ENCODE measurements at regions not wholly inside any gene's neighbourhood (a gene's known extent, or its start where the extent isn't known, plus 50 kb on each side); places are given as distances from the start of the nearest gene placed in this dataset.

DNA sequence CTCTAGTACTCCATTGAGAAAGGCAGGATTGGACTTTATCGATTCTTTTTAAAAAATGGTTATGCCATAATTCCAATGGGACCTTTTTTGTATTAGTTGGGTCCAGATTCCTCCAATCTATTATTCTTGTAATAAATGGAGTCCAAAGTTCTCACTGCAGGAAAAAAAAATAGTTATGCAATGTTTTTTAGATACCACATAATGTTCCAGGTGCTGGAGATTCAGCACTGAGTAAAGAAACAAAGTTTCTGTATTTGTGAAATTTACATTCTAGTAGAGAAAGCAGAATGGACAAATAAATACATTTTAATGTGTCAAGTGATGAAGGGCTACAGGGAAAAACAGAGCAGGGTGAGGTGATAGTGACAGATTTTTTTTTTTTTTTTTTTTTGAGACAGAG lies 78.5 kb upstream of the MYCN start:
- TF ChIP-seq, protein P1, sequence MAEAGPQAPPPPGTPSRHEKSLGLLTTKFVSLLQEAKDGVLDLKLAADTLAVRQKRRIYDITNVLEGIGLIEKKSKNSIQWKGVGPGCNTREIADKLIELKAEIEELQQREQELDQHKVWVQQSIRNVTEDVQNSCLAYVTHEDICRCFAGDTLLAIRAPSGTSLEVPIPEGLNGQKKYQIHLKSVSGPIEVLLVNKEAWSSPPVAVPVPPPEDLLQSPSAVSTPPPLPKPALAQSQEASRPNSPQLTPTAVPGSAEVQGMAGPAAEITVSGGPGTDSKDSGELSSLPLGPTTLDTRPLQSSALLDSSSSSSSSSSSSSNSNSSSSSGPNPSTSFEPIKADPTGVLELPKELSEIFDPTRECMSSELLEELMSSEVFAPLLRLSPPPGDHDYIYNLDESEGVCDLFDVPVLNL (CRISPR knock-in tag; IDR thresholded peaks at IDR 0.05; ENCODE audit: borderline replicate concordance, low read depth): no peak
- TF ChIP-seq, protein P2, sequence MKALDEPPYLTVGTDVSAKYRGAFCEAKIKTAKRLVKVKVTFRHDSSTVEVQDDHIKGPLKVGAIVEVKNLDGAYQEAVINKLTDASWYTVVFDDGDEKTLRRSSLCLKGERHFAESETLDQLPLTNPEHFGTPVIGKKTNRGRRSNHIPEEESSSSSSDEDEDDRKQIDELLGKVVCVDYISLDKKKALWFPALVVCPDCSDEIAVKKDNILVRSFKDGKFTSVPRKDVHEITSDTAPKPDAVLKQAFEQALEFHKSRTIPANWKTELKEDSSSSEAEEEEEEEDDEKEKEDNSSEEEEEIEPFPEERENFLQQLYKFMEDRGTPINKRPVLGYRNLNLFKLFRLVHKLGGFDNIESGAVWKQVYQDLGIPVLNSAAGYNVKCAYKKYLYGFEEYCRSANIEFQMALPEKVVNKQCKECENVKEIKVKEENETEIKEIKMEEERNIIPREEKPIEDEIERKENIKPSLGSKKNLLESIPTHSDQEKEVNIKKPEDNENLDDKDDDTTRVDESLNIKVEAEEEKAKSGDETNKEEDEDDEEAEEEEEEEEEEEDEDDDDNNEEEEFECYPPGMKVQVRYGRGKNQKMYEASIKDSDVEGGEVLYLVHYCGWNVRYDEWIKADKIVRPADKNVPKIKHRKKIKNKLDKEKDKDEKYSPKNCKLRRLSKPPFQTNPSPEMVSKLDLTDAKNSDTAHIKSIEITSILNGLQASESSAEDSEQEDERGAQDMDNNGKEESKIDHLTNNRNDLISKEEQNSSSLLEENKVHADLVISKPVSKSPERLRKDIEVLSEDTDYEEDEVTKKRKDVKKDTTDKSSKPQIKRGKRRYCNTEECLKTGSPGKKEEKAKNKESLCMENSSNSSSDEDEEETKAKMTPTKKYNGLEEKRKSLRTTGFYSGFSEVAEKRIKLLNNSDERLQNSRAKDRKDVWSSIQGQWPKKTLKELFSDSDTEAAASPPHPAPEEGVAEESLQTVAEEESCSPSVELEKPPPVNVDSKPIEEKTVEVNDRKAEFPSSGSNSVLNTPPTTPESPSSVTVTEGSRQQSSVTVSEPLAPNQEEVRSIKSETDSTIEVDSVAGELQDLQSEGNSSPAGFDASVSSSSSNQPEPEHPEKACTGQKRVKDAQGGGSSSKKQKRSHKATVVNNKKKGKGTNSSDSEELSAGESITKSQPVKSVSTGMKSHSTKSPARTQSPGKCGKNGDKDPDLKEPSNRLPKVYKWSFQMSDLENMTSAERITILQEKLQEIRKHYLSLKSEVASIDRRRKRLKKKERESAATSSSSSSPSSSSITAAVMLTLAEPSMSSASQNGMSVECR (CRISPR knock-in tag; IDR thresholded peaks at IDR 0.05; ENCODE audit: borderline replicate concordance): no peak
- TF ChIP-seq HMGA2 (CRISPR knock-in tag; IDR thresholded peaks at IDR 0.05): no peak
- TF ChIP-seq, protein P3, sequence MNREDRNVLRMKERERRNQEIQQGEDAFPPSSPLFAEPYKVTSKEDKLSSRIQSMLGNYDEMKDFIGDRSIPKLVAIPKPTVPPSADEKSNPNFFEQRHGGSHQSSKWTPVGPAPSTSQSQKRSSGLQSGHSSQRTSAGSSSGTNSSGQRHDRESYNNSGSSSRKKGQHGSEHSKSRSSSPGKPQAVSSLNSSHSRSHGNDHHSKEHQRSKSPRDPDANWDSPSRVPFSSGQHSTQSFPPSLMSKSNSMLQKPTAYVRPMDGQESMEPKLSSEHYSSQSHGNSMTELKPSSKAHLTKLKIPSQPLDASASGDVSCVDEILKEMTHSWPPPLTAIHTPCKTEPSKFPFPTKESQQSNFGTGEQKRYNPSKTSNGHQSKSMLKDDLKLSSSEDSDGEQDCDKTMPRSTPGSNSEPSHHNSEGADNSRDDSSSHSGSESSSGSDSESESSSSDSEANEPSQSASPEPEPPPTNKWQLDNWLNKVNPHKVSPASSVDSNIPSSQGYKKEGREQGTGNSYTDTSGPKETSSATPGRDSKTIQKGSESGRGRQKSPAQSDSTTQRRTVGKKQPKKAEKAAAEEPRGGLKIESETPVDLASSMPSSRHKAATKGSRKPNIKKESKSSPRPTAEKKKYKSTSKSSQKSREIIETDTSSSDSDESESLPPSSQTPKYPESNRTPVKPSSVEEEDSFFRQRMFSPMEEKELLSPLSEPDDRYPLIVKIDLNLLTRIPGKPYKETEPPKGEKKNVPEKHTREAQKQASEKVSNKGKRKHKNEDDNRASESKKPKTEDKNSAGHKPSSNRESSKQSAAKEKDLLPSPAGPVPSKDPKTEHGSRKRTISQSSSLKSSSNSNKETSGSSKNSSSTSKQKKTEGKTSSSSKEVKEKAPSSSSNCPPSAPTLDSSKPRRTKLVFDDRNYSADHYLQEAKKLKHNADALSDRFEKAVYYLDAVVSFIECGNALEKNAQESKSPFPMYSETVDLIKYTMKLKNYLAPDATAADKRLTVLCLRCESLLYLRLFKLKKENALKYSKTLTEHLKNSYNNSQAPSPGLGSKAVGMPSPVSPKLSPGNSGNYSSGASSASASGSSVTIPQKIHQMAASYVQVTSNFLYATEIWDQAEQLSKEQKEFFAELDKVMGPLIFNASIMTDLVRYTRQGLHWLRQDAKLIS (CRISPR knock-in tag; IDR thresholded peaks at IDR 0.05; ENCODE audit: borderline replicate concordance): no peak
- no peak for TF ChIP-seq ESRRA (CRISPR knock-in tag; IDR thresholded peaks at IDR 0.05; ENCODE audit: borderline replicate concordance)
- no peak for TF ChIP-seq NFYB (CRISPR knock-in tag; conservative IDR thresholded peaks at IDR 0.05; ENCODE audit: low read depth)
- no peak for TF ChIP-seq NFE2L1 (CRISPR knock-in tag; IDR thresholded peaks at IDR 0.05)
- TF ChIP-seq, protein P4, sequence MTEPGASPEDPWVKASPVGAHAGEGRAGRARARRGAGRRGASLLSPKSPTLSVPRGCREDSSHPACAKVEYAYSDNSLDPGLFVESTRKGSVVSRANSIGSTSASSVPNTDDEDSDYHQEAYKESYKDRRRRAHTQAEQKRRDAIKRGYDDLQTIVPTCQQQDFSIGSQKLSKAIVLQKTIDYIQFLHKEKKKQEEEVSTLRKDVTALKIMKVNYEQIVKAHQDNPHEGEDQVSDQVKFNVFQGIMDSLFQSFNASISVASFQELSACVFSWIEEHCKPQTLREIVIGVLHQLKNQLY (CRISPR knock-in tag; IDR thresholded peaks at IDR 0.05): no peak
- TF ChIP-seq, protein P5, sequence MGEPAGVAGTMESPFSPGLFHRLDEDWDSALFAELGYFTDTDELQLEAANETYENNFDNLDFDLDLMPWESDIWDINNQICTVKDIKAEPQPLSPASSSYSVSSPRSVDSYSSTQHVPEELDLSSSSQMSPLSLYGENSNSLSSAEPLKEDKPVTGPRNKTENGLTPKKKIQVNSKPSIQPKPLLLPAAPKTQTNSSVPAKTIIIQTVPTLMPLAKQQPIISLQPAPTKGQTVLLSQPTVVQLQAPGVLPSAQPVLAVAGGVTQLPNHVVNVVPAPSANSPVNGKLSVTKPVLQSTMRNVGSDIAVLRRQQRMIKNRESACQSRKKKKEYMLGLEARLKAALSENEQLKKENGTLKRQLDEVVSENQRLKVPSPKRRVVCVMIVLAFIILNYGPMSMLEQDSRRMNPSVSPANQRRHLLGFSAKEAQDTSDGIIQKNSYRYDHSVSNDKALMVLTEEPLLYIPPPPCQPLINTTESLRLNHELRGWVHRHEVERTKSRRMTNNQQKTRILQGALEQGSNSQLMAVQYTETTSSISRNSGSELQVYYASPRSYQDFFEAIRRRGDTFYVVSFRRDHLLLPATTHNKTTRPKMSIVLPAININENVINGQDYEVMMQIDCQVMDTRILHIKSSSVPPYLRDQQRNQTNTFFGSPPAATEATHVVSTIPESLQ (CRISPR knock-in tag; IDR thresholded peaks at IDR 0.05): no peak

DNA sequence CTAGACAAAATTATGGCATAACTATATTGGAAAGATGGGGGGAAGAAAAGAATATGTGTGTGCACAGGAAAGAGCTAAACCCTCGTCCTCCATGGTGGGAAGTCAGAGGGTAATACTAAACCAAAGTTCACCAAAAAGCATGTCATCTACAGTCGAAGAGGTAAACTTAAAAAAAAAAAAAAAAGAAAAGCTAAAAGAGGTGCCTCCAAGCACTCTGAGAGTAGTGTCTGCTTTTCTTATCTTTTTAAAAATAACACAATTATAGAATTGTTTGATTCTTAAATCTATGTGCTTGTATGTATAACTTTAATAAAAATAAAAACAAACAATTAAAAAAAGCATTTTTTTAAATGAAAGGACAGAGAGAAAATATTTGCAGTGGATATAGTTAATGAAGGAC lies 77.3 kb upstream of the MYCN start:
- H3K27me3 Mint-ChIP-seq (ENCODE audit: low read depth): no peaks in the 10 kb centered on the region; the same call in 1 of the 2 replicates
- H3K36me3 Mint-ChIP-seq: peaks cover 3% of the 10 kb centered on the region
- CTCF ChIA-PET: interaction anchor here (1.5 kb wide), 1 partner anchor 76 kb away, joined by 7 read pairs; no protein-coding TSS in a partner anchor
- TF ChIP-seq ZNF317 (CRISPR knock-in tag; IDR thresholded peaks at IDR 0.05; ENCODE audit: borderline replicate concordance, low read depth): no peak
- TF ChIP-seq GABPB1 (CRISPR knock-in tag; IDR thresholded peaks at IDR 0.05): no peak
- TF ChIP-seq, protein P6, sequence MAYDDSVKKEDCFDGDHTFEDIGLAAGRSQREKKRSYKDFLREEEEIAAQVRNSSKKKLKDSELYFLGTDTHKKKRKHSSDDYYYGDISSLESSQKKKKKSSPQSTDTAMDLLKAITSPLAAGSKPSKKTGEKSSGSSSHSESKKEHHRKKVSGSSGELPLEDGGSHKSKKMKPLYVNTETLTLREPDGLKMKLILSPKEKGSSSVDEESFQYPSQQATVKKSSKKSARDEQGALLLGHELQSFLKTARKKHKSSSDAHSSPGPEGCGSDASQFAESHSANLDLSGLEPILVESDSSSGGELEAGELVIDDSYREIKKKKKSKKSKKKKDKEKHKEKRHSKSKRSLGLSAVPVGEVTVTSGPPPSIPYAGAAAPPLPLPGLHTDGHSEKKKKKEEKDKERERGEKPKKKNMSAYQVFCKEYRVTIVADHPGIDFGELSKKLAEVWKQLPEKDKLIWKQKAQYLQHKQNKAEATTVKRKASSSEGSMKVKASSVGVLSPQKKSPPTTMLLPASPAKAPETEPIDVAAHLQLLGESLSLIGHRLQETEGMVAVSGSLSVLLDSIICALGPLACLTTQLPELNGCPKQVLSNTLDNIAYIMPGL (CRISPR knock-in tag; IDR thresholded peaks at IDR 0.05): no peak
- no peak for TF ChIP-seq GTF2I (CRISPR knock-in tag; conservative IDR thresholded peaks at IDR 0.05)
- TF ChIP-seq, protein P7, sequence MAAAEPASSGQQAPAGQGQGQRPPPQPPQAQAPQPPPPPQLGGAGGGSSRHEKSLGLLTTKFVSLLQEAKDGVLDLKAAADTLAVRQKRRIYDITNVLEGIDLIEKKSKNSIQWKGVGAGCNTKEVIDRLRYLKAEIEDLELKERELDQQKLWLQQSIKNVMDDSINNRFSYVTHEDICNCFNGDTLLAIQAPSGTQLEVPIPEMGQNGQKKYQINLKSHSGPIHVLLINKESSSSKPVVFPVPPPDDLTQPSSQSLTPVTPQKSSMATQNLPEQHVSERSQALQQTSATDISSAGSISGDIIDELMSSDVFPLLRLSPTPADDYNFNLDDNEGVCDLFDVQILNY (CRISPR knock-in tag; IDR thresholded peaks at IDR 0.05): no peak
- TF ChIP-seq PRRX2 (CRISPR knock-in tag; IDR thresholded peaks at IDR 0.05): no peak
- no peak for TF ChIP-seq MXD4 (CRISPR knock-in tag; IDR thresholded peaks at IDR 0.05; ENCODE audit: borderline replicate concordance)
- TF ChIP-seq, protein P5 (CRISPR knock-in tag; IDR thresholded peaks at IDR 0.05): no peak

More for the DNA sequence above, 78.5 kb upstream of the MYCN start:
- ChIA-PET POLR2A (interaction anchor here (0.6 kb wide), 1 partner anchor 67 kb away, joined by 3 read pairs; no protein-coding TSS in a partner anchor), CTCF (no interaction called here)
- no peak overlapping the region for H3K4me3 Mint-ChIP-seq
- peaks cover 6% of the 10 kb centered on the region for H3K4me1 Mint-ChIP-seq
- ATAC-seq: no peak
- no peaks in the 10 kb centered on the region for H3K9me3 Mint-ChIP-seq
- H3K27ac Mint-ChIP-seq: no peak overlapping the region
- H3K27me3 Mint-ChIP-seq (ENCODE audit: low read depth): no peaks in the 10 kb centered on the region; the same call in 1 of the 2 replicates
- DNase-seq (ENCODE audit: low spot score): no peak
- H3K36me3 Mint-ChIP-seq: no peaks in the 10 kb centered on the region

More for the DNA sequence above, 77.3 kb upstream of the MYCN start:
- DNase-seq (ENCODE audit: low spot score) (no peak), ATAC-seq (no peak)
- Mint-ChIP-seq H3K9me3 (peaks cover 4% of the 10 kb centered on the region), H3K4me3 (no peak overlapping the region), H3K4me1 (peaks cover 6% of the 10 kb centered on the region), H3K27ac (no peak overlapping the region)
- POLR2A ChIA-PET: interaction anchor here (0.6 kb wide), 1 partner anchor 447 kb away, joined by 4 read pairs; no protein-coding TSS in a partner anchor
